Activated T-cell treated with anti-CD3 and anti-CD28 coated beads, Interleukin-2, amount 50 U/mL, for 72 hours (primary cell): ENCODE measurements at regions not wholly inside any gene's neighbourhood (a gene's known extent, or its start where the extent isn't known, plus 50 kb on each side); places are given as distances from the start of the nearest gene placed in this dataset.
A peak's percentile ranks its signal among the peaks of the same experiment; 100 is the strongest.
"Not testable (repeated sequence)": the region's sequence is repeated elsewhere in the genome, so short reads cannot be mapped to it uniquely, and the experiment has no call there.

Experiments
- ATAC-seq, 2 donors: fragments of 150-1000 bp; cut with Tn5 transposase; replicated peaks in 1 of 2; 2 replicates each; pipeline ENCODE4 v1.10.0; 2021; ENCODE audit warnings: moderate library complexity in 2 of 2, mild to moderate bottlenecking in 1 of 2
- DNase-seq, 2 donors: peaks; one replicate each; pipeline ENCODE4 v3.0.0; 2021 to 2022; ENCODE audit warnings: mixed read lengths in 1 of 2
- H3K27ac Mint-ChIP-seq: one replicate; pipeline ENCODE4 v1.8.0; 2022; ENCODE audit warnings: mild to moderate bottlenecking, moderate library complexity, mixed read lengths
- H3K27me3 Mint-ChIP-seq: one replicate; pipeline ENCODE4 v1.8.0; 2022; ENCODE audit warnings: low read depth, mixed read lengths
- H3K36me3 Mint-ChIP-seq, 2 donors: one replicate each; pipeline ENCODE4 v1.8.0; 2022; ENCODE audit warnings: mixed read lengths in 2 of 2, mild to moderate bottlenecking in 1 of 2; ENCODE audit not compliant: insufficient read depth in 2 of 2
- H3K4me1 Mint-ChIP-seq: one replicate; pipeline ENCODE4 v1.8.0; 2022; ENCODE audit warnings: low read depth, mixed read lengths
- H3K4me3 Mint-ChIP-seq, 2 donors: one replicate each; pipeline ENCODE4 v1.8.0; 2022; ENCODE audit warnings: mild to moderate bottlenecking in 2 of 2, mixed read lengths in 2 of 2, moderate library complexity in 2 of 2
- H3K9me3 Mint-ChIP-seq, 2 donors: one replicate each; pipeline ENCODE4 v1.8.0; 2022; ENCODE audit warnings: mixed read lengths in 2 of 2

GRCh38 chr5:54404568-54404967 lies 50.9 kb upstream of the HSPB3 start:
- Mint-ChIP-seq H3K27ac (peak overlapping the region; percentile 66), H3K4me3 (no peak overlapping the region), H3K9me3 (no peaks in the 10 kb centered on the region), H3K36me3 (no peaks in the 10 kb centered on the region), H3K27me3 (no peaks in the 10 kb centered on the region), H3K4me1 (peaks cover 4% of the 10 kb centered on the region)
- no peak for ATAC-seq
- no peak for DNase-seq

- no peaks in the 10 kb centered on the region for H3K27me3 Mint-ChIP-seq
- no peak for DNase-seq
- no peaks in the 10 kb centered on the region for H3K36me3 Mint-ChIP-seq
- no peak overlapping the region for H3K4me3 Mint-ChIP-seq
- no peak for ATAC-seq
- peaks cover 4% of the 10 kb centered on the region for H3K4me1 Mint-ChIP-seq
- no peaks in the 10 kb centered on the region for H3K9me3 Mint-ChIP-seq
- peak overlapping the region; percentile 66 for H3K27ac Mint-ChIP-seq
Measured at GRCh38 chr5:54403885-54404416, 51.5 kb upstream of the HSPB3 start.

GRCh38 chr5:54403121-54403520 lies 52.4 kb upstream of the HSPB3 start:
- Mint-ChIP-seq H3K4me1 (peaks cover 4% of the 10 kb centered on the region), H3K27ac (no peak overlapping the region), H3K9me3 (no peaks in the 10 kb centered on the region), H3K36me3 (no peaks in the 10 kb centered on the region), H3K27me3 (no peaks in the 10 kb centered on the region), H3K4me3 (no peak overlapping the region)
- ATAC-seq, result no peak
- no peak for DNase-seq

- DNase-seq, result no peak
- ATAC-seq, result no peak
- Mint-ChIP-seq H3K36me3 (no peaks in the 10 kb centered on the region), H3K9me3 (no peaks in the 10 kb centered on the region), H3K4me1 (peaks cover 4% of the 10 kb centered on the region), H3K27ac (no peak overlapping the region), H3K4me3 (no peak overlapping the region), H3K27me3 (no peaks in the 10 kb centered on the region)
Measured at GRCh38 chr5:54401515-54401914, 54.0 kb upstream of the HSPB3 start.

- Mint-ChIP-seq H3K9me3 (peaks cover 0 to 2% of the 10 kb centered on the region in 2 donors), H3K4me3 (no peak overlapping the region), H3K36me3 (no peaks in the 10 kb centered on the region), H3K27me3 (no peaks in the 10 kb centered on the region), H3K4me1 (peaks cover 4% of the 10 kb centered on the region), H3K27ac (no peak overlapping the region)
- DNase-seq (no peak), ATAC-seq (no peak)
Measured at GRCh38 chr5:54398191-54398590, 57.3 kb upstream of the HSPB3 start.

- no peaks in the 10 kb centered on the region for H3K36me3 Mint-ChIP-seq
- peaks cover 3 to 5% of the 10 kb centered on the region in 2 donors for H3K9me3 Mint-ChIP-seq
- H3K4me3 Mint-ChIP-seq, result no peak overlapping the region
- DNase-seq (no peak), ATAC-seq (no peak)
- H3K4me1 Mint-ChIP-seq, result peaks cover 4% of the 10 kb centered on the region
- H3K27me3 Mint-ChIP-seq, result no peaks in the 10 kb centered on the region
- H3K27ac Mint-ChIP-seq, result no peak overlapping the region
Measured at GRCh38 chr5:54397420-54397819, 58.1 kb upstream of the HSPB3 start.

- not testable (repeated sequence) for DNase-seq, H3K4me3 Mint-ChIP-seq, H3K27me3 Mint-ChIP-seq, H3K9me3 Mint-ChIP-seq, ATAC-seq, H3K27ac Mint-ChIP-seq, H3K36me3 Mint-ChIP-seq
- peaks cover 14% of the 10 kb centered on the region for H3K4me1 Mint-ChIP-seq
Measured at GRCh38 chr5:54393007-54393406, 62.5 kb upstream of the HSPB3 start.

GRCh38 chr5:54390539-54391031 lies 64.9 kb upstream of the HSPB3 start:
- H3K9me3 Mint-ChIP-seq, result peaks cover 3 to 4% of the 10 kb centered on the region in 2 donors
- H3K36me3 Mint-ChIP-seq, result no peaks in the 10 kb centered on the region
- H3K4me1 Mint-ChIP-seq, result peaks cover 21% of the 10 kb centered on the region
- DNase-seq, result no peak
- no peaks in the 10 kb centered on the region for H3K27me3 Mint-ChIP-seq
- H3K4me3 Mint-ChIP-seq, result no peak overlapping the region
- ATAC-seq, result no peak
- no peak overlapping the region for H3K27ac Mint-ChIP-seq

- DNase-seq, result no peak
- no peak for ATAC-seq
- Mint-ChIP-seq H3K36me3 (no peaks in the 10 kb centered on the region), H3K27ac (no peak overlapping the region), H3K4me1 (peaks cover 21% of the 10 kb centered on the region), H3K9me3 (peaks cover 3% of the 10 kb centered on the region in 2 donors), H3K4me3 (no peak overlapping the region), H3K27me3 (no peaks in the 10 kb centered on the region)
Measured at GRCh38 chr5:54390015-54390414, 65.5 kb upstream of the HSPB3 start.

GRCh38 chr5:54389399-54389798 lies 66.1 kb upstream of the HSPB3 start:
- H3K27ac Mint-ChIP-seq, ATAC-seq, H3K36me3 Mint-ChIP-seq, H3K4me3 Mint-ChIP-seq, H3K9me3 Mint-ChIP-seq, DNase-seq, H3K27me3 Mint-ChIP-seq: not testable (repeated sequence)
- H3K4me1 Mint-ChIP-seq, result peaks cover 21% of the 10 kb centered on the region

GRCh38 chr5:54388811-54389210 lies 66.7 kb upstream of the HSPB3 start:
- Mint-ChIP-seq H3K36me3 (no peaks in the 10 kb centered on the region), H3K27me3 (no peaks in the 10 kb centered on the region)
- no peak for ATAC-seq

GRCh38 chr5:54388409-54388808 lies 67.1 kb upstream of the HSPB3 start:
- H3K27me3 Mint-ChIP-seq, result no peaks in the 10 kb centered on the region
- peaks cover 21% of the 10 kb centered on the region for H3K4me1 Mint-ChIP-seq
- peaks cover 3% of the 10 kb centered on the region in 2 donors for H3K9me3 Mint-ChIP-seq
- H3K36me3 Mint-ChIP-seq, result no peaks in the 10 kb centered on the region
- no peak overlapping the region for H3K4me3 Mint-ChIP-seq
- H3K27ac Mint-ChIP-seq, result no peak overlapping the region
- DNase-seq (no peak), ATAC-seq (peak in 1 of 2 donors; percentile 15)

More at GRCh38 chr5:54388811-54389210, 66.7 kb upstream of the HSPB3 start:
- no peak overlapping the region for H3K4me3 Mint-ChIP-seq
- H3K27ac Mint-ChIP-seq, result no peak overlapping the region
- DNase-seq, result no peak
- peaks cover 3% of the 10 kb centered on the region in 2 donors for H3K9me3 Mint-ChIP-seq
- H3K4me1 Mint-ChIP-seq, result peaks cover 21% of the 10 kb centered on the region

GRCh38 chr5:54387659-54388232 lies 67.8 kb upstream of the HSPB3 start:
- DNase-seq, result no peak
- H3K27ac Mint-ChIP-seq, result no peak overlapping the region
- H3K4me3 Mint-ChIP-seq, result peak overlapping the region in 1 of 2 donors; percentile 16
- H3K9me3 Mint-ChIP-seq, result no peaks in the 10 kb centered on the region
- H3K27me3 Mint-ChIP-seq, result no peaks in the 10 kb centered on the region
- peak; percentile 30 to 45 for ATAC-seq
- H3K36me3 Mint-ChIP-seq, result no peaks in the 10 kb centered on the region
- H3K4me1 Mint-ChIP-seq, result peaks cover 21% of the 10 kb centered on the region

GRCh38 chr5:54387031-54387430 lies 68.5 kb upstream of the HSPB3 start:
- Mint-ChIP-seq H3K4me3 (no peak overlapping the region), H3K36me3 (no peaks in the 10 kb centered on the region), H3K9me3 (no peaks in the 10 kb centered on the region), H3K27ac (no peak overlapping the region), H3K27me3 (no peaks in the 10 kb centered on the region), H3K4me1 (peaks cover 21% of the 10 kb centered on the region)
- ATAC-seq (no peak), DNase-seq (no peak)
